ENCODE measurements at regions not wholly inside any gene's neighbourhood (a gene's known extent, or its start where the extent isn't known, plus 50 kb on each side); places are given as distances from the start of the nearest gene placed in this dataset.

GRCh38 chr1:189929501-189930099 lies 548.1 kb downstream of the BRINP3 start:
- Histone ChIP-seq H3K9me3 (no peaks in the 10 kb centered on the region), H3K27me3 (no peaks in the 10 kb centered on the region), H3K4me1 (no peaks in the 10 kb centered on the region), H3K27ac (no peak overlapping the region), H3K36me3 (no peaks in the 10 kb centered on the region), H3K4me3 (replicated peaks in 1 of 3) (no peak overlapping the region)
- intact Hi-C loops (cut with DNase I), result no loop called here
- TF ChIP-seq CTCF (IDR thresholded peaks at IDR 0.05) (no peak), POLR2A (IDR thresholded peaks at IDR 0.05) (no peak)
- no peak for DNase-seq
- 72 to 79% methylated on average over 6 of the region's 6 CpGs for WGBS, 2 donors

GRCh38 chr1:189936861-189937260 lies 540.8 kb downstream of the BRINP3 start:
- DNase-seq, result no peak
- no peaks in the 10 kb centered on the region for H3K9me3 ChIP-seq
- no peaks in the 10 kb centered on the region for H3K36me3 ChIP-seq
- intact Hi-C loops (cut with DNase I), result no loop called here
- H3K4me3 ChIP-seq (replicated peaks in 1 of 3), result no peak overlapping the region
- no peak for TF ChIP-seq CTCF (IDR thresholded peaks at IDR 0.05)
- 79% methylated on average over 2 of the region's 2 CpGs for WGBS, 2 donors
- no peaks in the 10 kb centered on the region for H3K4me1 ChIP-seq
- no peaks in the 10 kb centered on the region for H3K27me3 ChIP-seq
- H3K27ac ChIP-seq, result no peak overlapping the region

- Histone ChIP-seq H3K36me3 (no peaks in the 10 kb centered on the region), H3K27ac (no peak overlapping the region), H3K4me3 (replicated peaks in 1 of 3) (no peak overlapping the region), H3K9me3 (no peaks in the 10 kb centered on the region), H3K4me1 (no peaks in the 10 kb centered on the region), H3K27me3 (no peaks in the 10 kb centered on the region)
- DNase-seq, result no peak
- intact Hi-C loops (cut with DNase I), result no loop called here
- 29 to 56% methylated on average over 1 of the region's 1 CpG for WGBS, 2 donors
- TF ChIP-seq CTCF (IDR thresholded peaks at IDR 0.05), result no peak
- no peak for TF ChIP-seq POLR2A (IDR thresholded peaks at IDR 0.05)
These were observed 537.7 kb downstream of the BRINP3 start for GRCh38 chr1:189939967-189940366.

- TF ChIP-seq CTCF (IDR thresholded peaks at IDR 0.05), result no peak
- no peak for TF ChIP-seq POLR2A (IDR thresholded peaks at IDR 0.05)
- 79 to 89% methylated on average over 1 of the region's 1 CpG for WGBS, 2 donors
- no peaks in the 10 kb centered on the region for H3K36me3 ChIP-seq
These were observed 535.7 kb downstream of the BRINP3 start for GRCh38 chr1:189941922-189942321.

GRCh38 chr1:189958756-189959155 lies 518.9 kb downstream of the BRINP3 start:
- Histone ChIP-seq H3K9me3 (no peaks in the 10 kb centered on the region), H3K27me3 (no peaks in the 10 kb centered on the region), H3K27ac (no peak overlapping the region), H3K4me3 (replicated peaks in 1 of 3) (no peak overlapping the region), H3K4me1 (no peaks in the 10 kb centered on the region), H3K36me3 (no peaks in the 10 kb centered on the region)
- DNase-seq, result no peak
- intact Hi-C loops (cut with DNase I), result no loop called here
- TF ChIP-seq POLR2A (IDR thresholded peaks at IDR 0.05), result no peak
- TF ChIP-seq CTCF (IDR thresholded peaks at IDR 0.05), result no peak
- WGBS, 2 donors, result 69 to 93% methylated on average over 1 of the region's 1 CpG

More at GRCh38 chr1:189941922-189942321, 535.7 kb downstream of the BRINP3 start:
- Histone ChIP-seq H3K4me1 (no peaks in the 10 kb centered on the region), H3K9me3 (no peaks in the 10 kb centered on the region), H3K27ac (no peak overlapping the region), H3K27me3 (no peaks in the 10 kb centered on the region), H3K4me3 (replicated peaks in 1 of 3) (no peak overlapping the region)
- intact Hi-C loops (cut with DNase I), result no loop called here
- no peak for DNase-seq
